LNCAP (cell line): ENCODE measurements at regions not wholly inside any gene's neighbourhood (a gene's known extent, or its start where the extent isn't known, plus 50 kb on each side); places are given as distances from the start of the nearest gene placed in this dataset.

ENCODE experiments used
- TF ChIP-seq, protein P1 (sequence below): fragments of 450-650 bp; IDR thresholded peaks from 2 replicates; pipeline ENCODE4 v1.5.1; 2017; ENCODE audit warnings: mild to moderate bottlenecking

DNA sequence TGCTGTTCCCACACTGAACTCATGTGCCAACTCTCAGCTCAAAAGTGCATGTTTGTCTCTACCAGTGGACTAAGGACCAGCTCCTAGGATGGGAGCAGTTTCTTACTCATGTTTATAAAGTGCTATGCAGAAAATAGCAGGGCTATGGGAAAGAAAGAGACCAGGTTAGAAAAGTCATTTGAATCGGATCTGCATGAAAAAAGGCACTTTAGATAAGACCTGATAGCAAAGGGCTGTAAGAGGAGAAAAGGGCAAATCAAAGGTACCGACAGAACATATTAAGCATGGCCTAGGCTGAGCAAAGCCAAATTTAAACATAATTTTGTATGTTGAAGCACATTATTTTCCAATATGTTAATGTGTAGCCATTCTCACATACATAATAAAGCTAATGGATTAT lies 362.3 kb upstream of the ZFP42 start:
- TF ChIP-seq, protein P1, sequence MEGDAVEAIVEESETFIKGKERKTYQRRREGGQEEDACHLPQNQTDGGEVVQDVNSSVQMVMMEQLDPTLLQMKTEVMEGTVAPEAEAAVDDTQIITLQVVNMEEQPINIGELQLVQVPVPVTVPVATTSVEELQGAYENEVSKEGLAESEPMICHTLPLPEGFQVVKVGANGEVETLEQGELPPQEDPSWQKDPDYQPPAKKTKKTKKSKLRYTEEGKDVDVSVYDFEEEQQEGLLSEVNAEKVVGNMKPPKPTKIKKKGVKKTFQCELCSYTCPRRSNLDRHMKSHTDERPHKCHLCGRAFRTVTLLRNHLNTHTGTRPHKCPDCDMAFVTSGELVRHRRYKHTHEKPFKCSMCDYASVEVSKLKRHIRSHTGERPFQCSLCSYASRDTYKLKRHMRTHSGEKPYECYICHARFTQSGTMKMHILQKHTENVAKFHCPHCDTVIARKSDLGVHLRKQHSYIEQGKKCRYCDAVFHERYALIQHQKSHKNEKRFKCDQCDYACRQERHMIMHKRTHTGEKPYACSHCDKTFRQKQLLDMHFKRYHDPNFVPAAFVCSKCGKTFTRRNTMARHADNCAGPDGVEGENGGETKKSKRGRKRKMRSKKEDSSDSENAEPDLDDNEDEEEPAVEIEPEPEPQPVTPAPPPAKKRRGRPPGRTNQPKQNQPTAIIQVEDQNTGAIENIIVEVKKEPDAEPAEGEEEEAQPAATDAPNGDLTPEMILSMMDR: no peak

GRCh38 chr4:187656959-187657358 lies 338.6 kb upstream of the ZFP42 start:
- TF ChIP-seq, protein P1: no peak

- TF ChIP-seq, protein P1: no peak
Measured at GRCh38 chr4:187663076-187663475, 332.5 kb upstream of the ZFP42 start.

DNA sequence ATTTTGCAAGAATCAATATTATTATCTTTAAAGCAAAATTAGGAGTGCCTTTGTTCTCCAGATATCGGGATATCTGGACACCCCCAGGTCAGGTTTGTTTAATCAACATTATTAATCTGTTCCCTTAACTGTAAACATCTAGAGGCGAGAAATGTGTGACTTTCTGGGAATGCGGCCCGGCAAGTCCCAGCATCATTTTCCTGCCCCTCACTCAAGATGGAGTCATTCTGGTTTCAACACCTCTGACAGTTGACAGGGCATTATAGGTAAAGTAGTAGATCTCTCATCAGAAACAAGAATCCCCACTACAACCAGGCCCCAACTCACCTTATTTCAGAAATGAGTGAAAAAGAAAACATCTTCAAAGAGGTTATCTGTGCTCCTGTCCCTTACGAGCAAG lies 331.6 kb upstream of the ZFP42 start:
- TF ChIP-seq, protein P1: no peak

GRCh38 chr4:187665086-187665485 lies 330.5 kb upstream of the ZFP42 start:
- TF ChIP-seq, protein P1: no peak

DNA sequence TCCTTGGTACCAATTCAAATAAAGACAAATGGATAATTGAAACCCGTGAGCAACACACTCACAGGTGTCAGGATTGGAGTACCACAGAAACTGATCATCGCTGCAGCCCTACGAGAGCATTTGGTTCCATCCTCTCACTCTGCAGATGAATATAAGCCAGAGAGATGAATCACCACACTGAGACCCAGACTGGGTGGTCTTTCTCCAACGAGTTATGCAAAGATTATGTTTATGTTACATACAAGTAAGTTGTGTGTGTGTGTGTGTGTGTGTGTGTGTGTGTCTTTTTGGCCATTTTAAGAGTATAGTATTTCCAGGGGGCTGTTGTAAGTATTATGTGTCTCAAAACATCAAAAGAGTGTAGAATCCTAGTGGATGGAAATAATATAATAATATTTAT lies 329.5 kb upstream of the ZFP42 start:
- TF ChIP-seq, protein P1: no peak

- TF ChIP-seq, protein P1: no peak
Measured at GRCh38 chr4:187666697-187667494, 328.7 kb upstream of the ZFP42 start.
